ENCODE measurements at regions not wholly inside any gene's neighbourhood (a gene's known extent, or its start where the extent isn't known, plus 50 kb on each side); places are given as distances from the start of the nearest gene placed in this dataset.

DNA sequence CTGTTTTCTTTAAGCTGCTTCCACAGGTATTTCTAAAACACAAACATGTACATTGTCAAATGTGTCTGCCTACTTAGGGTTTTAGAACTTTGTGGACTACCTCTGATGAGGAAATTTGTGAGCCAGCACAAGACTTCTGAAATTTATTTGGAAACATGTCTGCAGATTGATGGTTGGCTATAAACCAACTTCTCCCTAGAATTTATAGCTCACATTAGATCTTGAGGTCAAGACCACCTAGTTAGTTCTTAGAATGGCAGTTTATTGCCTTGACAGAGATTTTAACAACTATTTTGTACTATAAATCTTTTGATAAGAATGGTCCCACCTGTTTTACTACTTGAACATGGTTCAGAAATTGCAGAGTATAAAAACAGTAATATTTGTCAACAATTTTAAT is 72.7 kb upstream of the AADAT start:
- no peak for DNase-seq (ENCODE audit: extremely low read depth, low read depth)
- TF ChIP-seq, protein P1, sequence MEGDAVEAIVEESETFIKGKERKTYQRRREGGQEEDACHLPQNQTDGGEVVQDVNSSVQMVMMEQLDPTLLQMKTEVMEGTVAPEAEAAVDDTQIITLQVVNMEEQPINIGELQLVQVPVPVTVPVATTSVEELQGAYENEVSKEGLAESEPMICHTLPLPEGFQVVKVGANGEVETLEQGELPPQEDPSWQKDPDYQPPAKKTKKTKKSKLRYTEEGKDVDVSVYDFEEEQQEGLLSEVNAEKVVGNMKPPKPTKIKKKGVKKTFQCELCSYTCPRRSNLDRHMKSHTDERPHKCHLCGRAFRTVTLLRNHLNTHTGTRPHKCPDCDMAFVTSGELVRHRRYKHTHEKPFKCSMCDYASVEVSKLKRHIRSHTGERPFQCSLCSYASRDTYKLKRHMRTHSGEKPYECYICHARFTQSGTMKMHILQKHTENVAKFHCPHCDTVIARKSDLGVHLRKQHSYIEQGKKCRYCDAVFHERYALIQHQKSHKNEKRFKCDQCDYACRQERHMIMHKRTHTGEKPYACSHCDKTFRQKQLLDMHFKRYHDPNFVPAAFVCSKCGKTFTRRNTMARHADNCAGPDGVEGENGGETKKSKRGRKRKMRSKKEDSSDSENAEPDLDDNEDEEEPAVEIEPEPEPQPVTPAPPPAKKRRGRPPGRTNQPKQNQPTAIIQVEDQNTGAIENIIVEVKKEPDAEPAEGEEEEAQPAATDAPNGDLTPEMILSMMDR (IDR thresholded peaks at IDR 0.05; ENCODE audit: low read depth, low read length), result no peak

DNA sequence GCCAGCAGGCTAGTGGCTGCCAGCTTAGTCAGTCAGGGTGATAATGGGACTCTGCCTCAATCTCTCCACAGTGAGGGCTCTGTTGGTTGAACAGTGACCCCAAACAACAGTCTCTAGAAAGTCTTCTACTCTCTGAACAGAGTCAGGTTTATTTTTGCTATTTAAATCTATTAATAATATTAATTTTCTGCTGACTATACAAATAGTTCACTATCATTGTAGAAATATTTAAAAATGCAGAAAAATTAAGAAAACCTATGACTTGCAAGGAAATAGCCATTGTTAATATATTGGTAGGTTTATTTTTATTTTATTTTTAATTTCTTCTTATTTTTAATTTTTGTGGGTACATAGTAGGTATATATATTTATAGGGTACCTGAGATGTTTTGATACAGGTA is 67.9 kb upstream of the AADAT start:
- TF ChIP-seq, protein P1 (IDR thresholded peaks at IDR 0.05; ENCODE audit: low read depth, low read length), result no peak
- no peak for DNase-seq (ENCODE audit: extremely low read depth, low read depth)

DNA sequence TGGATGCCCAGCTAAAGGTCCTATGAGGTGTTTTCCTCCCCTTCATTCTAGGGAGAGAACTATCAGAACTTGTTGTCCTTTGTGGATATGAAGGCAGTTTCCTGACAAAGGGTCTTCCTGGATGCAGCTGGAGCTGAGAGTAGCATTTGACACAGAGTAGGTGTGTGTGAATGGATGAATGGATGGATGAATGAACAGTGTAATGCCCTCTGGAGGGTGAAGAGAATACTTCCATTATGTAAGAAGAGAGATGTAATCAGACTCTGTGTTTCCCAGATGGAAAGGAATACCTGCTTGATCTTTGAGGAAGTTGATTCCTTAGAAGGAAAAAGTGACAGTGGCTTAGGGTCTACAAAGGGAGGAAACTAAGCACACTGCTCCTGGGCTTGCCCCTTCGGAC is 55.4 kb upstream of the AADAT start:
- TF ChIP-seq, protein P1 (IDR thresholded peaks at IDR 0.05; ENCODE audit: low read depth, low read length), result no peak
- no peak for DNase-seq (ENCODE audit: extremely low read depth, low read depth)

DNA sequence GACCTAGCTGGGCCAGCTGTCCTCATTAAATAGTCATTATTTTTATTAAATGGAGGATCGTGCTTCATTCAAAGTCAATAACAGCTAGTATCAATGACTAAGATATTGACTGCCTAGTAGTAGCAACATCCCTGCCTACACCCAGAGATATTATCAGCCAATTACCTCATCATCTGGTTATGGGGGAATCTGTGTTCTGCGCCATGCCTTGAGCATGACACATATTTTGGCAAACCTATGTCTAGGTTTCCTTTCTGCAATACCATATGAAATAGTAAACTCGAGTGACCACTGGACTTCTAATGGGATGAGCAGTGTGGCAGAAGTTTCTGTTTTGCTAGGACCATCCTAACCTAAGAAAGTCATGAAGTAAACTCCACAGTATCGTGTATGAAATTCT is 50.0 kb upstream of the AADAT start:
- TF ChIP-seq, protein P1 (IDR thresholded peaks at IDR 0.05; ENCODE audit: low read depth, low read length), result no peak
- no peak for DNase-seq (ENCODE audit: extremely low read depth, low read depth)

All from AG09319 (cell line).